ENCODE measurements at regions not wholly inside any gene's neighbourhood (a gene's known extent, or its start where the extent isn't known, plus 50 kb on each side); places are given as distances from the start of the nearest gene placed in this dataset.

- H3K9me3 ChIP-seq = no peaks in the 10 kb centered on the region
- intact Hi-C loops (cut with DNase I) = no loop called here
- peaks cover 0 to 81% (median 0%) of the 10 kb centered on the region in 4 donors for H3K27me3 ChIP-seq
- no peaks in the 10 kb centered on the region for H3K36me3 ChIP-seq
- no peak for DNase-seq
- no peak overlapping the region for H3K4me3 ChIP-seq
- TF ChIP-seq CTCF (IDR thresholded peaks at IDR 0.05) = no peak
- no peak for TF ChIP-seq POLR2A (IDR thresholded peaks at IDR 0.05)
- WGBS, 2 donors = 60 to 63% methylated on average over 1 to 3 of the region's 3 CpGs
- no peak overlapping the region for H3K27ac ChIP-seq
- peaks cover 0 to 7% (median 3%) of the 10 kb centered on the region in 3 donors for H3K4me1 ChIP-seq
These were observed 100.4 kb upstream of the CSF3R start for GRCh38 chr1:36583080-36583479.

GRCh38 chr1:36582066-36582755 is 99.5 kb upstream of the CSF3R start:
- 50 to 68% methylated on average over 6 to 7 of the region's 12 CpGs for WGBS, 2 donors
- Histone ChIP-seq H3K9me3 (no peaks in the 10 kb centered on the region), H3K4me1 (peaks cover 0 to 7% (median 3%) of the 10 kb centered on the region in 3 donors), H3K27me3 (peaks cover 0 to 78% (median 0%) of the 10 kb centered on the region in 4 donors), H3K36me3 (no peaks in the 10 kb centered on the region), H3K27ac (no peak overlapping the region), H3K4me3 (no peak overlapping the region)
- TF ChIP-seq POLR2A (IDR thresholded peaks at IDR 0.05) (no peak), CTCF (IDR thresholded peaks at IDR 0.05) (no peak)
- no peak for DNase-seq
- intact Hi-C loops (cut with DNase I) = no loop called here

DNA sequence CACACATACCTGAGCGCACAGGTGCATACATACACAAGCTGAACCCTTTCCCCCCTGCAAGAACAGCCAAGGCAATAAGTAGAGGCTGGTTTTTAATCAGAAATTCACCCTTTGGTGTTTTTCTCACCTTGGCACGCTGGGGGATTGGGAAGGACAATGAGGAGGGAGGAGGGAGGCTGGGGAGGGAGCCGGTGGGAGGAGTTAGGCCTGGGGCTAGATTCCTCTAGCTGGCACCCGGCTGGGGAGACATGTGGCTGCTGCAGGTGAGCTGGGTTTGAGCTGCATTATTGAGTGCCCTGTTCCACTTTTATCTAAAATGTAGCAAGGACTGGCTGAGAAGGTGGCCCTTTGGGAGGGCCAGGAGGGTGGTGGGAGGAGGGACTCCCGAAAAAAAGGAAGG is 97.8 kb upstream of the CSF3R start:
- no peak overlapping the region for H3K4me3 ChIP-seq
- no peaks in the 10 kb centered on the region for H3K36me3 ChIP-seq
- H3K27ac ChIP-seq = no peak overlapping the region
- H3K9me3 ChIP-seq = no peaks in the 10 kb centered on the region
- peaks cover 0 to 78% (median 0%) of the 10 kb centered on the region in 4 donors for H3K27me3 ChIP-seq
- no peak for DNase-seq
- intact Hi-C loops (cut with DNase I) = no loop called here
- no peak for TF ChIP-seq POLR2A (IDR thresholded peaks at IDR 0.05)
- WGBS, 2 donors = 20 to 25% methylated on average over 4 of the region's 5 CpGs
- no peaks in the 10 kb centered on the region for H3K4me1 ChIP-seq

GRCh38 chr1:36579039-36579438 is 96.3 kb upstream of the CSF3R start:
- no peaks in the 10 kb centered on the region for H3K4me1 ChIP-seq
- H3K27me3 ChIP-seq = peaks cover 0 to 78% (median 0%) of the 10 kb centered on the region in 4 donors
- DNase-seq = no peak
- WGBS, 2 donors = 68 to 69% methylated on average over 7 to 8 of the region's 8 CpGs
- no peak overlapping the region for H3K27ac ChIP-seq
- TF ChIP-seq CTCF (IDR thresholded peaks at IDR 0.05) = no peak
- TF ChIP-seq POLR2A (IDR thresholded peaks at IDR 0.05) = no peak
- H3K4me3 ChIP-seq = no peak overlapping the region
- no peaks in the 10 kb centered on the region for H3K9me3 ChIP-seq
- no peaks in the 10 kb centered on the region for H3K36me3 ChIP-seq
- intact Hi-C loops (cut with DNase I) = no loop called here

DNA sequence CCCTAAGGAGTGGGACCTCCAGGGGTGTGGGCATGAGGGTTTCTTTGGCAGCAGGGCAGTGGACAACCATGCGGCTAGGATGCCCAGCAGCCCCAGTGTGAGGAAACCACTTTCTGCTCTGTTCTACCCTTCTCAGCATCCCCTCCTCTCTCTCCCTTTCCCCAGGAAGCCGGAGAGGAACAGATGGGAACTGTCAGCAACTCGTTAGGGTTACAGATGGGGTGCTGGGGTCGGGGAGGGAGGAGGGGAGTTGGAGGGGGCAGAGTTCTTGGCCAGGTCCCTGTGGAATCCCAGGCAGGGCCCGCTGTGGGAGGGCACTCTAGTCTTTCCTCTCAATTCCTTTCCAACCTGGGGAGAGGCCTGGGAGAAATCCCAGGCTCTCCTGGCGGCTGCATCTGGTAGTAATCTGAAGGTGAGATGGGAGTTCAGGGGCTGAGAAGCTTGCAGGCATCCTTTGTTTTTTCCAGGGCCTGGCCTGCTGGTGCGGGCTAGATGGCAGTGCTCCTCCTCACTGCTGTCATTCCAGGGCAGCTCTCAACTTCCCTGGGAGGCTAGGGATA is 93.9 kb upstream of the CSF3R start:
- TF ChIP-seq POLR2A (IDR thresholded peaks at IDR 0.05) (no peak), CTCF (IDR thresholded peaks at IDR 0.05) (no peak)
- intact Hi-C loops (cut with DNase I) = no loop called here
- DNase-seq = no peak

More for the DNA sequence above, 93.9 kb upstream of the CSF3R start:
- Histone ChIP-seq H3K9me3 (no peaks in the 10 kb centered on the region), H3K27me3 (peaks cover 0 to 77% (median 0%) of the 10 kb centered on the region in 4 donors), H3K36me3 (no peaks in the 10 kb centered on the region), H3K27ac (no peak overlapping the region), H3K4me1 (no peaks in the 10 kb centered on the region), H3K4me3 (no peak overlapping the region)
- 46 to 70% methylated on average over 2 to 4 of the region's 7 CpGs for WGBS, 2 donors

Measured in esophagus squamous epithelium (tissue), 5 donors.